ENCODE measurements at regions not wholly inside any gene's neighbourhood (a gene's known extent, or its start where the extent isn't known, plus 50 kb on each side); places are given as distances from the start of the nearest gene placed in this dataset.
A peak's percentile ranks its signal among the peaks of the same experiment; 100 is the strongest.

DNA sequence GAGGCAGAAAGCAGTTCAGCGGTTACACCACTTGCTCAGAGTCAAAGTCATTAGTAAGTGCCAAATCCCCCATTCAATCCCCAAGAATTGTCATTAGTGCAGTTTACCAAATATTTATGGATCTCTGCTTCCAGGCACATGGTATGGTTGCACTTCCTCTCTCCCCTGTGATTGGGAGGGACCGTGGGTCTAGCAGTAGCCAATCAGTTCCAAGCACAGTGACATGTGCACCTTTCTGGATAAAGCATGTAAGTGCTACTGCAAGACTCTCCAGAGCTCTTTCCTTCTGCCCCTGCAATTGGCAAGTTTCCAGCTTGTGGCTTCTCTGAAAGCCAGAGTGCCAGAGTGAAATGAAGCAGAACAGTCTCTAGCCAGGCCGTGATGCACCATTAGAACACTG is 85.3 kb upstream of the FLRT2 start:
- Histone ChIP-seq H3K27me3 (ENCODE audit: insufficient read depth, low read length, poor library complexity) (no peaks in the 10 kb centered on the region), H3K4me2 (ENCODE audit: insufficient read depth, low read length) (no peak overlapping the region), H3K36me3 (ENCODE audit: insufficient read depth, low read length) (no peaks in the 10 kb centered on the region), H3K9ac (ENCODE audit: low read depth, low read length) (no peak overlapping the region), H3K4me1 (ENCODE audit: insufficient read depth, low read length) (no peaks in the 10 kb centered on the region), H3K9me3 (ENCODE audit: insufficient read depth, low read length, severe bottlenecking) (no peaks in the 10 kb centered on the region), H3K27ac (ENCODE audit: low read length) (no peak overlapping the region), H4K20me1 (ENCODE audit: insufficient read depth, low read length) (no peaks in the 10 kb centered on the region), H2AFZ (ENCODE audit: low read depth, low read length) (no peak overlapping the region), H3K4me3 (ENCODE audit: low read depth in 1 of 2, low read length in 2 of 2) (no peak overlapping the region), H3K79me2 (ENCODE audit: insufficient read depth, low read length) (no peaks in the 10 kb centered on the region)
- DNase-seq (peak; percentile 48), ATAC-seq (ENCODE audit: insufficient read depth, low read depth) (peak; percentile 74)
- no peak for TF ChIP-seq EZH2 (IDR thresholded peaks at IDR 0.05; ENCODE audit: borderline replicate concordance, low read depth, low read length, severe bottlenecking)
- TF ChIP-seq, protein P1, sequence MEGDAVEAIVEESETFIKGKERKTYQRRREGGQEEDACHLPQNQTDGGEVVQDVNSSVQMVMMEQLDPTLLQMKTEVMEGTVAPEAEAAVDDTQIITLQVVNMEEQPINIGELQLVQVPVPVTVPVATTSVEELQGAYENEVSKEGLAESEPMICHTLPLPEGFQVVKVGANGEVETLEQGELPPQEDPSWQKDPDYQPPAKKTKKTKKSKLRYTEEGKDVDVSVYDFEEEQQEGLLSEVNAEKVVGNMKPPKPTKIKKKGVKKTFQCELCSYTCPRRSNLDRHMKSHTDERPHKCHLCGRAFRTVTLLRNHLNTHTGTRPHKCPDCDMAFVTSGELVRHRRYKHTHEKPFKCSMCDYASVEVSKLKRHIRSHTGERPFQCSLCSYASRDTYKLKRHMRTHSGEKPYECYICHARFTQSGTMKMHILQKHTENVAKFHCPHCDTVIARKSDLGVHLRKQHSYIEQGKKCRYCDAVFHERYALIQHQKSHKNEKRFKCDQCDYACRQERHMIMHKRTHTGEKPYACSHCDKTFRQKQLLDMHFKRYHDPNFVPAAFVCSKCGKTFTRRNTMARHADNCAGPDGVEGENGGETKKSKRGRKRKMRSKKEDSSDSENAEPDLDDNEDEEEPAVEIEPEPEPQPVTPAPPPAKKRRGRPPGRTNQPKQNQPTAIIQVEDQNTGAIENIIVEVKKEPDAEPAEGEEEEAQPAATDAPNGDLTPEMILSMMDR (IDR thresholded peaks at IDR 0.05; ENCODE audit: borderline replicate concordance, extremely low read depth, low read length, poor library complexity, severe bottlenecking), result no peak

DNA sequence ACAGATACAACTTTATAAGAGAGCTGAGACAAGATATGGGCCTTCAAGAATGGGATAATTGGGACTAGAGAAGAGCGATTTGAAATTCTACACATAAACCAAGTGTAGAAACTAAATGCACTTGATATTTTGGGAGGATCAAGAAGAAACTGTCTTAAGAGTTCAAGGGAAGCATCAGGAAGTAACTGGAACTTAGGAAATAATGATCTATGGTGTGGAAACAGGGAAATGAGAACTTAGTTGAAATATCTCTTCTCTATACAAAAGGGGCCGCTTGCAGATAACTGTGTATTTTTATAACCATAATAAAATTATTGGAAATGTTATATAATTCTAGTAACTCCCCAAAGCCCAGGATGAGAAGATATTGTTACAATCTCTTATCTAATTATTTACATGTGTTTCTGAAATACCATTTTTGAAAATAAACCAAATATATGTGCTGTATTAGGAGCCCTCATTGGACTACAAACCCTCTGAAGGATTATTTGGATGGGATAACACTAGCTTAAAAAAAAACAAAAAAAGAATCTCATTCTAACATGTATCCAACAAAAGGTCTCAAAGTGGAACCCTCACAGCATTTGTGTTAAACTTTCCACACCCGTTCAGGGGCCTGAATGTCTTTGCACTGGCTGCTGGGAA is 84.7 kb upstream of the FLRT2 start:
- Histone ChIP-seq H3K79me2 (ENCODE audit: insufficient read depth, low read length) (no peaks in the 10 kb centered on the region), H3K4me1 (ENCODE audit: insufficient read depth, low read length) (no peaks in the 10 kb centered on the region), H2AFZ (ENCODE audit: low read depth, low read length) (no peak overlapping the region), H3K4me3 (ENCODE audit: low read depth in 1 of 2, low read length in 2 of 2) (no peak overlapping the region), H4K20me1 (ENCODE audit: insufficient read depth, low read length) (no peaks in the 10 kb centered on the region), H3K9ac (ENCODE audit: low read depth, low read length) (no peak overlapping the region), H3K36me3 (ENCODE audit: insufficient read depth, low read length) (no peaks in the 10 kb centered on the region), H3K4me2 (ENCODE audit: insufficient read depth, low read length) (no peak overlapping the region), H3K27ac (ENCODE audit: low read length) (no peak overlapping the region), H3K27me3 (ENCODE audit: insufficient read depth, low read length, poor library complexity) (no peaks in the 10 kb centered on the region), H3K9me3 (ENCODE audit: insufficient read depth, low read length, severe bottlenecking) (no peaks in the 10 kb centered on the region)
- ATAC-seq (ENCODE audit: insufficient read depth, low read depth) (no peak), DNase-seq (no peak)
- no peak for TF ChIP-seq EZH2 (IDR thresholded peaks at IDR 0.05; ENCODE audit: borderline replicate concordance, low read depth, low read length, severe bottlenecking)
- TF ChIP-seq, protein P1 (IDR thresholded peaks at IDR 0.05; ENCODE audit: borderline replicate concordance, extremely low read depth, low read length, poor library complexity, severe bottlenecking), result no peak

DNA sequence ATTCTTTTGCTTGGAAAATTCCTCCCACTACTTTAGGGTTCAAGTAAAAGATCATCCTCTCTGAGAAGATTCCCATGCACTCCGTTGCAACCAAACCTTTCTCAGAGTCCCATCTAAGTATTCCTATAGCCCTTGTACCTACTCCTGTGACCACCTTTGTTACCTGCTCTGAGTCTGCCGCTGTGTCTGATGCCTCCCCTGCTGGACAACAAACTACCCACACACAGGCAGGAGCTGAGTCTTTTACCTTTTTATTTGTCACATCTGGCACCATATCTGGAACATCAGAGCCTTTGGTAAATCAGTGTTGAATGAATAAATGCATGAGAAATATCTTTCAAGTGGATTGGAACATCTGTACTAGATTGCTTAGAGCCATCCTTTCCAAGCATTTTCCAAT is 82.1 kb upstream of the FLRT2 start:
- no peaks in the 10 kb centered on the region for H3K9me3 ChIP-seq (ENCODE audit: insufficient read depth, low read length, severe bottlenecking)
- no peak overlapping the region for H3K9ac ChIP-seq (ENCODE audit: low read depth, low read length)

More for the DNA sequence above, 82.1 kb upstream of the FLRT2 start:
- no peak overlapping the region for H3K4me3 ChIP-seq (ENCODE audit: low read depth in 1 of 2, low read length in 2 of 2)
- H3K4me1 ChIP-seq (ENCODE audit: insufficient read depth, low read length), result no peaks in the 10 kb centered on the region
- no peaks in the 10 kb centered on the region for H4K20me1 ChIP-seq (ENCODE audit: insufficient read depth, low read length)
- H3K36me3 ChIP-seq (ENCODE audit: insufficient read depth, low read length), result no peaks in the 10 kb centered on the region
- ATAC-seq (ENCODE audit: insufficient read depth, low read depth) (no peak), DNase-seq (no peak)
- H3K27me3 ChIP-seq (ENCODE audit: insufficient read depth, low read length, poor library complexity), result no peaks in the 10 kb centered on the region
- H3K27ac ChIP-seq (ENCODE audit: low read length), result no peak overlapping the region
- no peak overlapping the region for H2AFZ ChIP-seq (ENCODE audit: low read depth, low read length)
- H3K79me2 ChIP-seq (ENCODE audit: insufficient read depth, low read length), result no peaks in the 10 kb centered on the region
- H3K4me2 ChIP-seq (ENCODE audit: insufficient read depth, low read length), result no peak overlapping the region
- TF ChIP-seq, protein P1 (IDR thresholded peaks at IDR 0.05; ENCODE audit: borderline replicate concordance, extremely low read depth, low read length, poor library complexity, severe bottlenecking), result no peak
- no peak for TF ChIP-seq EZH2 (IDR thresholded peaks at IDR 0.05; ENCODE audit: borderline replicate concordance, low read depth, low read length, severe bottlenecking)

All from DND-41 (cell line).